ENCODE measurements at regions not wholly inside any gene's neighbourhood (a gene's known extent, or its start where the extent isn't known, plus 50 kb on each side); places are given as distances from the start of the nearest gene placed in this dataset.

DNA sequence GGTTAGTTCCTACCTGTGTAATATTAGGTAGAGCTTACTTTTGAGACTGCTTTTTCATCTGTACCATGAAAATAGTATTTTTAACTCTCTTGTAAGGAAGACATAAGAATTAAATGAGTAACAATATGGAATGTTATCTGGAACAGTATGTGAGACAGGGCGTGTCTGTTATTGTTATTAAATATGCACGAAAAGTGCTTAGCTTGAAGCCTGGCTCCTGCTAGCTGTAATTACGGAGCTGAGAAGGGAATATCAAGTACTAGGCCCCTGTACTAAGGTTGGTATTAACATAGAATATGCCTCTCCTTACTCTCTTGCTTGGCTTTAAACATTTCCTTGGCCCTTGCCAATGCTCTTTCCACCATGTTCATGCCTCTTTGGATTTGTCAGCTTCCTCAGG lies 194.0 kb downstream of the FAM76B start:
- DNase-seq: no peak
- no peak overlapping the region for H3K4me3 ChIP-seq

DNA sequence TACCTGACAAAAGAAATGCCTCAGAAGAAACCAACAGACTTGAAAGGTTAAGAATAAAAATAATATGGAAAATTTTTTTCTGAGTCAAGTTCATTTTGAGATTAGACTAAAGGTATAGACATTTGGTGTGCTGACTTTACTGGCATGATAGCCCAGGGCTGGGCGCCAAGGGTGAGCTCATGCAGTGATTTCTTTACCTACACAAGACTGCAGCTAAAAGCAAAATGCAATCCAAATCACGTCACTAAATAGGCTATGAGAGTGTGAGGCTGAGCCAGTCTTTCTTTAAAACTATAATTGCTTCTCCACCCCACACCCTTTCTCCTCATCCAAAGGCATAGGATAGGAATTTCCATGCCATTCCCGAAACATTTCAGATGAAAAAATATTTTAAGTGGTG lies 196.5 kb downstream of the FAM76B start:
- no peak for DNase-seq
- Histone ChIP-seq H3K4me1 (peaks cover 3 to 18% (median 8%) of the 10 kb centered on the region in 3 donors), H3K4me3 (no peak overlapping the region), H3K9me3 (no peaks in the 10 kb centered on the region), H3K36me3 (no peaks in the 10 kb centered on the region), H3K27ac (no peak overlapping the region), H3K27me3 (no peaks in the 10 kb centered on the region)
- intact Hi-C loops (cut with DNase I): no loop called here
- whole genome bisulfite sequencing, 2 donors: 36 to 53% methylated on average over 3 of the region's 3 CpGs
- TF ChIP-seq, protein P1, sequence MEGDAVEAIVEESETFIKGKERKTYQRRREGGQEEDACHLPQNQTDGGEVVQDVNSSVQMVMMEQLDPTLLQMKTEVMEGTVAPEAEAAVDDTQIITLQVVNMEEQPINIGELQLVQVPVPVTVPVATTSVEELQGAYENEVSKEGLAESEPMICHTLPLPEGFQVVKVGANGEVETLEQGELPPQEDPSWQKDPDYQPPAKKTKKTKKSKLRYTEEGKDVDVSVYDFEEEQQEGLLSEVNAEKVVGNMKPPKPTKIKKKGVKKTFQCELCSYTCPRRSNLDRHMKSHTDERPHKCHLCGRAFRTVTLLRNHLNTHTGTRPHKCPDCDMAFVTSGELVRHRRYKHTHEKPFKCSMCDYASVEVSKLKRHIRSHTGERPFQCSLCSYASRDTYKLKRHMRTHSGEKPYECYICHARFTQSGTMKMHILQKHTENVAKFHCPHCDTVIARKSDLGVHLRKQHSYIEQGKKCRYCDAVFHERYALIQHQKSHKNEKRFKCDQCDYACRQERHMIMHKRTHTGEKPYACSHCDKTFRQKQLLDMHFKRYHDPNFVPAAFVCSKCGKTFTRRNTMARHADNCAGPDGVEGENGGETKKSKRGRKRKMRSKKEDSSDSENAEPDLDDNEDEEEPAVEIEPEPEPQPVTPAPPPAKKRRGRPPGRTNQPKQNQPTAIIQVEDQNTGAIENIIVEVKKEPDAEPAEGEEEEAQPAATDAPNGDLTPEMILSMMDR (IDR thresholded peaks at IDR 0.05): no peak
- TF ChIP-seq POLR2A (IDR thresholded peaks at IDR 0.05): no peak

More for the DNA sequence above, 194.0 kb downstream of the FAM76B start:
- TF ChIP-seq, protein P1 (IDR thresholded peaks at IDR 0.05): no peak
- TF ChIP-seq POLR2A (IDR thresholded peaks at IDR 0.05): no peak
- Histone ChIP-seq H3K4me1 (peaks cover 3 to 18% (median 8%) of the 10 kb centered on the region in 3 donors), H3K9me3 (no peaks in the 10 kb centered on the region), H3K36me3 (no peaks in the 10 kb centered on the region), H3K27ac (no peak overlapping the region), H3K27me3 (no peaks in the 10 kb centered on the region)
- intact Hi-C loops (cut with DNase I): no loop called here
- 65 to 90% methylated on average over 3 of the region's 3 CpGs for WGBS, 2 donors

GRCh38 chr11:95592471-95592870 lies 197.1 kb downstream of the FAM76B start:
- intact Hi-C loops (cut with DNase I): no loop called here
- WGBS, 2 donors: 22 to 34% methylated on average over 3 to 4 of the region's 4 CpGs

DNA sequence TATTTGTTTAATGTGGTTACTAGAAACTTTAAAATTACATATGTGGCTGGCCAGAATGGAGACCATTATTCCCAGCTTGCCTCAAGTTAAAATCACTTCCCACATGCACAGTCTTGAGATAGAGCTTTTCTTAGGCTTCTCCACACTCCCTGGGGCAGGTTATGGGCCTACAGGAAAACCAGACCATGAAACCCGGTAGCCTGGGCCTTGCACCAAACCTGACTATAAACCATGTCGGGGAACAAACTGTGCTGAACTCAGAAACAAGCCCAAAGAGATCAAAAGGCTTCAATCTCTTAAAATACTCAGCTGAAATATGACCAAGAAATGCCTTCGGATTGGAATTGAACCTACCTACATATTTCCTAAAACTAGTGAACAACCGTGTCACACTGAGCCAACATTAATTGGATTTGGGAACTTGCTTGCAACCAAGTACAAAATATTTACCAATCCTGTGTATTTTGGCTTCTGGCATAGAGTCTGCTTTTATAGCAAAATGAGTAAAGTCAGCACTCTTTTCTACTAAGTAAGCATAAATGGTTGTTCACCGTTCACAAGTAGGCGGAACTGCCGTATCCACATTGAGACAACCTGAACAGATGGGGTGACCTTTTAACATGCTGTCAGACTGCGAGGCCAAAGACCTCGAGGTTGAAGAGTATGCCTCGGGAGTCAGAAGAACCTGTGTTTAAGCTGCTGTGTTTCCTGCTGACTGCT lies 199.5 kb downstream of the FAM76B start:
- intact Hi-C loops (cut with DNase I): no loop called here
- no peak for TF ChIP-seq POLR2A (IDR thresholded peaks at IDR 0.05)
- WGBS, 2 donors: 79 to 89% methylated on average over 10 of the region's 10 CpGs
- Histone ChIP-seq H3K27ac (no peak overlapping the region), H3K4me1 (peaks cover 0 to 12% (median 4%) of the 10 kb centered on the region in 3 donors), H3K27me3 (no peaks in the 10 kb centered on the region), H3K4me3 (no peak overlapping the region), H3K9me3 (no peaks in the 10 kb centered on the region), H3K36me3 (no peaks in the 10 kb centered on the region)
- no peak for DNase-seq

More at GRCh38 chr11:95592471-95592870, 197.1 kb downstream of the FAM76B start:
- peaks cover 3 to 18% (median 8%) of the 10 kb centered on the region in 3 donors for H3K4me1 ChIP-seq
- no peak for TF ChIP-seq POLR2A (IDR thresholded peaks at IDR 0.05)
- TF ChIP-seq, protein P1 (IDR thresholded peaks at IDR 0.05): no peak
- no peaks in the 10 kb centered on the region for H3K36me3 ChIP-seq
- no peak overlapping the region for H3K27ac ChIP-seq
- H3K9me3 ChIP-seq: no peaks in the 10 kb centered on the region
- DNase-seq: no peak
- H3K4me3 ChIP-seq: no peak overlapping the region
- H3K27me3 ChIP-seq: no peaks in the 10 kb centered on the region

- DNase-seq: no peak
- no peak for TF ChIP-seq POLR2A (IDR thresholded peaks at IDR 0.05)
- TF ChIP-seq, protein P1 (IDR thresholded peaks at IDR 0.05): no peak
- Histone ChIP-seq H3K36me3 (no peaks in the 10 kb centered on the region), H3K27ac (no peak overlapping the region), H3K4me3 (no peak overlapping the region), H3K9me3 (no peaks in the 10 kb centered on the region), H3K27me3 (no peaks in the 10 kb centered on the region), H3K4me1 (peaks cover 0 to 12% (median 4%) of the 10 kb centered on the region in 3 donors)
- intact Hi-C loops (cut with DNase I): no loop called here
- WGBS, 2 donors: 68 to 84% methylated on average over 3 of the region's 3 CpGs
Measured at GRCh38 chr11:95588821-95589220, 200.8 kb downstream of the FAM76B start.

All from esophagus squamous epithelium (tissue), 5 donors.